Large intestine (tissue), 3 donors: ENCODE measurements at regions not wholly inside any gene's neighbourhood (a gene's known extent, or its start where the extent isn't known, plus 50 kb on each side); places are given as distances from the start of the nearest gene placed in this dataset.

Experiments used
- DNase-seq, 2 donors: peaks; one replicate each; pipeline versions ENCODE4 v3.0.0 to v3.0.0-alpha.2; 2013
- H3K27ac ChIP-seq: one replicate; pipeline ENCODE4 v1.5.1; 2013; ENCODE audit warnings: low read length
- H3K27me3 ChIP-seq: 2 replicates; pipeline ENCODE4 v1.6.1; 2013; ENCODE audit warnings: low read length; ENCODE audit not compliant: control insufficient read depth, insufficient read depth
- H3K36me3 ChIP-seq: 2 replicates; pipeline ENCODE4 v1.6.1; 2013; ENCODE audit warnings: low read length; ENCODE audit not compliant: control insufficient read depth, insufficient read depth
- H3K4me1 ChIP-seq: one replicate; pipeline ENCODE4 v1.6.1; 2013; ENCODE audit warnings: low read length; ENCODE audit not compliant: control insufficient read depth, insufficient read depth
- H3K4me3 ChIP-seq: one replicate; pipeline ENCODE4 v1.5.1; 2013; ENCODE audit warnings: low read length
- H3K9me3 ChIP-seq: one replicate; pipeline ENCODE4 v1.6.1; 2013; ENCODE audit warnings: mild to moderate bottlenecking, low read depth, low read length, moderate library complexity; ENCODE audit not compliant: control insufficient read depth
- WGBS: methylation state at CpG from one replicate; pipeline ENCODE4 v1.1.5; 2013; ENCODE audit warnings: low lambda C conversion rate; ENCODE audit not compliant: insufficient coverage; 5-methylcytosine and 5-hydroxymethylcytosine counted together

DNA sequence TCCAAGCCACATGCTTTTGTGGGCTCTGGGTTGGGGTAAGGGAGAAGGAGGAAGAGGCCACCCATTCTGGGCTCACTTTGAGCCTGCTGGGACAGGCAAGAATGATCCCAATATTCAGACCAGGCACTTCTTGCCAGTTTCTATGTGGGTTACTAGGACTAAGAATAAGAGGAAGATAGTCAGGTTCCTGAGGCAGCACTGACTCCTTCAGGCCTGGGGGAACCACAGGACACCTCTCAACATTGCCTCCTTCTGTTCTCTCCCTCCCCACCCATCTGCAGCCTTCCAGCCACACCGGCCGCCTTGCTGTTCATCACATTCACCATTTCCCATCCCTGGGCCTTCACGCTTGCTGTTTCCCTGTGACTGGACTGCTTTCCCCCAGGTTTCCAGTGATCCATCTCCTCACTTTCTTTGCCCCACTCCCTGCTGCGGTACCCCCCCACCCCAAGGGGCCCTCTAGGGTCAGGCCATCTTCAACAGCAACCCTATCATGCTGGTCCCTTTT lies 69.2 kb upstream of the SIRPA start:
- Histone ChIP-seq H3K27ac (no peak overlapping the region), H3K9me3 (peaks cover 17% of the 10 kb centered on the region), H3K27me3 (no peaks in the 10 kb centered on the region), H3K4me1 (peaks cover 4% of the 10 kb centered on the region), H3K4me3 (no peak overlapping the region), H3K36me3 (no peaks in the 10 kb centered on the region)
- no peak for DNase-seq
- WGBS: 100% methylated on average over 1 of the region's 4 CpGs

DNA sequence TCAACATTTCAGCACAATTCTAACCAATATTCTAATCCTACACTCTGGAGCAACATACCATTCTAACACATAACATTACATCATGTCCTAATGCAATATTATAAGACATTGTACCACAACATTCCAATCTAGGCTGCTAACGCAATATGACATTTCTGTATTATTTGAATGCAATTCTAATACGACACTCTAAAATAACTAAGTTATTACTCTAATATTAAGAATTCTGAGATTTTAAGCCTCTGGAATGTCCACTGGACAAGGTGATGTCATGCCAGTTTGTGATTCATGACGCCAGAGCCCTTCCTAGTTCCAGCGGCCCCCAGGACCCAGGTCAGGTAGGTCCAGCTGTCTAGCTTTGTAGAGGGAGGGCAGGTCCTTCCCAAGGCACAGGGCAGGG lies 69.7 kb upstream of the SIRPA start:
- DNase-seq: no peak
- no peaks in the 10 kb centered on the region for H3K36me3 ChIP-seq
- no peak overlapping the region for H3K27ac ChIP-seq
- no peak overlapping the region for H3K4me3 ChIP-seq
- H3K9me3 ChIP-seq: peaks cover 17% of the 10 kb centered on the region
- no CpG with 5 or more reads among the region's 4 CpGs for WGBS
- H3K27me3 ChIP-seq: no peaks in the 10 kb centered on the region
- peaks cover 4% of the 10 kb centered on the region for H3K4me1 ChIP-seq

DNA sequence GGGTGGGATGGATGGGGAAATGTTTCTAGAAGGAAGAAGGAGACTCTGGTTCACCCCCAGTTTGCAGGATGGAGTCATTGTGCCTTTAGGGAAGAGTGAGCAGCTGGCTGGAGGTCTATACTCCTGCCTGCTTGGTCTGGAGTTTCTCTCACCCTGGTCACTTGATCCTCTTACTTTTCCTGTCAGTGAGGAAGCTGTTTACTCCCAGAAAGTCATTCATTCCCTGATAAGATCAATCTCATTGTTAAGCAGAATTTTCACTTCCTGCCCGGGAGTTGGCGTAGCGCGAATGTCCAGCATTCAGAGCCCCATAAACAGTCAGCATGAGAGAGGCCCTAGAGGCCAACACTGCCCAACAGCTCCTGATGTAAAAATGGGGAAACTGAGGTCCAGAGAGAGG lies 70.4 kb upstream of the SIRPA start:
- Histone ChIP-seq H3K9me3 (peaks cover 17% of the 10 kb centered on the region), H3K27me3 (no peaks in the 10 kb centered on the region), H3K36me3 (no peaks in the 10 kb centered on the region), H3K4me1 (peaks cover 4% of the 10 kb centered on the region), H3K4me3 (no peak overlapping the region), H3K27ac (no peak overlapping the region)
- no peak for DNase-seq
- WGBS: no CpG with 5 or more reads among the region's 4 CpGs

DNA sequence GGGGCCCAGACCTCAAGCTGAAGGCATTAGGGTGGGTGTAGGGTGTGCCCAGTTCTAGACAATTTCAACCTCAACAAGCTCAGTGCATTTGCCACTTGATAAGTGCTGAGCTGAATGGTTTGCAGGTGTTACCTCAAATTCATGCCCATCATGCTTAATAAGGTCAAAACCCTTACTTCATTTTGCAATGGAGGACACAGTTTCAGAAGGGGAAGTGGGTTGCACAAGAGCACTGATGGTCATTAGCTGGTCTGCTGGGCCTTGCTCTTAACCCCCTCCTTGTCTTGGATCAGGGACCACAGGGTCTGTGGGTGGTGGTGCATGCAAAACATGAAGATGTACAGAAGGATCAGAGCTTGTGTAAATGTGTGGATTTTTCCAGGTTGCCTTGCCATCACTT lies 71.0 kb upstream of the SIRPA start:
- Histone ChIP-seq H3K4me1 (peaks cover 4% of the 10 kb centered on the region), H3K27ac (no peak overlapping the region)
- DNase-seq: no peak

GRCh38 chr20:1823450-1823844 lies 71.8 kb upstream of the SIRPA start:
- no CpG with 5 or more reads among the region's 5 CpGs for WGBS
- Histone ChIP-seq H3K4me1 (peaks cover 4% of the 10 kb centered on the region), H3K4me3 (no peak overlapping the region), H3K27me3 (no peaks in the 10 kb centered on the region), H3K36me3 (no peaks in the 10 kb centered on the region), H3K27ac (no peak overlapping the region), H3K9me3 (peaks cover 17% of the 10 kb centered on the region)
- no peak for DNase-seq

More for the DNA sequence above, 71.0 kb upstream of the SIRPA start:
- H3K9me3 ChIP-seq: peaks cover 17% of the 10 kb centered on the region
- H3K36me3 ChIP-seq: no peaks in the 10 kb centered on the region
- H3K27me3 ChIP-seq: no peaks in the 10 kb centered on the region
- no peak overlapping the region for H3K4me3 ChIP-seq

DNA sequence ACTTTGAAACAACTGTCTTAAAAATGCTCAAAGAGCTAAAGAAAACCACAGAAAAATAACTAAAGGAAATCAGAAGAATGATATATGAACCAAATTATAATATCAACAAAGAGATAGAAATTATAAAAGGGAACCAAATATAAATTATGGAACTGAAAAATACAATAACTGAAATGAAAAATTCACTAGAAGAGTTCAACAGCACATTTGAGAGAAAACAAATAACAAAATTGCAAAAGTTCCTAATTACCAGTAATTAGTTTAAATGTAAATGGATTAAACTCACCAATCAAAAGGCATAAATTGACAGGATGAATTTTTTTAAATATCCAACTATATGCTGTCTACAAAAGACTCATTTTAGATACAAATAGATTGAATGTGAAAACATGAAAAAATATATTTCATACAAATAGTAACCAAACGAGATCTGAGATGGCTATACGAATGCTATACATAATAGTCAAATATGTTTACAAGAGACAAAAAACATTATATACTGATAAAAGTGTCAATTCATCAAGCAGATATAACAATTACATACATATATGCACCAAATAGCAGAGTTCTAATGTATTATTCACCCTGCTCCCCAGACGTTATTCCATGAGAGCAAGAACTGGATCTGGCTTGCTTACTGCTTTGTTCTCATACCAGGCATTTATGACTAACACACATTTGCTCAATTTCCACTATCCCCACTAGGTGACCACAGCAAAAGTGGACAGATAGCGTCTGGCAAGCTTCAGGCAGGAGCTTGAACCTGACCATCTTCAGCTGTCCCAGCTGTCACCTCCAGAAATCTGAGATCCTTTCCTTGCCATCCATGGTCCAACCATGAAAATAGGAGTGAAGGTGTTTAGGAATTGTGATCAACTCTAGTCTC lies 72.4 kb upstream of the SIRPA start:
- Histone ChIP-seq H3K27me3 (peaks cover 2% of the 10 kb centered on the region), H3K4me1 (no peaks in the 10 kb centered on the region), H3K9me3 (peaks cover 17% of the 10 kb centered on the region), H3K27ac (no peak overlapping the region), H3K36me3 (no peaks in the 10 kb centered on the region), H3K4me3 (no peak overlapping the region)
- 60% methylated on average over 1 of the region's 4 CpGs for WGBS
- DNase-seq: no peak

GRCh38 chr20:1820138-1821079 lies 74.8 kb upstream of the SIRPA start:
- Histone ChIP-seq H3K4me1 (peaks cover 5% of the 10 kb centered on the region), H3K4me3 (no peak overlapping the region), H3K27ac (no peak overlapping the region), H3K36me3 (no peaks in the 10 kb centered on the region), H3K27me3 (peaks cover 2% of the 10 kb centered on the region), H3K9me3 (peaks cover 17% of the 10 kb centered on the region)
- peak in 1 of 2 donors; percentile 28 for DNase-seq
- WGBS: no CpG with 5 or more reads among the region's 8 CpGs

GRCh38 chr20:1819311-1820137 lies 75.7 kb upstream of the SIRPA start:
- no peak overlapping the region for H3K27ac ChIP-seq
- H3K4me3 ChIP-seq: no peak overlapping the region
- peaks cover 2% of the 10 kb centered on the region for H3K27me3 ChIP-seq
- H3K4me1 ChIP-seq: peaks cover 7% of the 10 kb centered on the region
- WGBS: 100% methylated on average over 2 of the region's 14 CpGs
- no peak for DNase-seq
- peaks cover 17% of the 10 kb centered on the region for H3K9me3 ChIP-seq
- H3K36me3 ChIP-seq: no peaks in the 10 kb centered on the region

- peaks cover 7% of the 10 kb centered on the region for H3K4me1 ChIP-seq
- no peaks in the 10 kb centered on the region for H3K36me3 ChIP-seq
- no peak overlapping the region for H3K4me3 ChIP-seq
- WGBS: 66% methylated on average over 4 of the region's 6 CpGs
- H3K27ac ChIP-seq: no peak overlapping the region
- DNase-seq: no peak
- H3K27me3 ChIP-seq: peaks cover 2% of the 10 kb centered on the region
- H3K9me3 ChIP-seq: peaks cover 17% of the 10 kb centered on the region
Observed at GRCh38 chr20:1818895-1819294, 76.3 kb upstream of the SIRPA start.
